ENCODE measurements at regions not wholly inside any gene's neighbourhood (a gene's known extent, or its start where the extent isn't known, plus 50 kb on each side); places are given as distances from the start of the nearest gene placed in this dataset.

DNA sequence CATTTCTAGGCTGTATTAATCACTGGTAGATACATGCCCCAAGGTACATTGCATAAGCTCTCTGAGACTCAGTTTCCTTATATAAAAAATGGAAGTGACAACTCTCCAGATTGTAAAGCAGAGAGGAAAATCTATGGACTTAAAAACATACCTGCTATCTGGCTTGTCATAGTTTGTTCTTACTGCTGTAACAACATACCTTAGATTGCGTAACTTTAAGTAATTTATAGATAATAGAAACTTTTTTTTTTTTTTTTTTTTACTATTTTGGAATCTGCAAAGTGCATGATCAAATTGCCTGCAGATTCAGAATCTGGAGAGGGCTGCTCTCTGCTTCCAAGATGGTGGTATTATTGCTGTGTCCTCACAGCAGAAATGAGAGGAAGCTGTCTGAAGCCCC, 827.7 kb upstream of the BRINP3 start:
- DNase-seq (ENCODE audit: low read depth) = no peak
- H3K4me3 ChIP-seq (ENCODE audit: low read length) = no peak overlapping the region
- TF ChIP-seq, protein P1, sequence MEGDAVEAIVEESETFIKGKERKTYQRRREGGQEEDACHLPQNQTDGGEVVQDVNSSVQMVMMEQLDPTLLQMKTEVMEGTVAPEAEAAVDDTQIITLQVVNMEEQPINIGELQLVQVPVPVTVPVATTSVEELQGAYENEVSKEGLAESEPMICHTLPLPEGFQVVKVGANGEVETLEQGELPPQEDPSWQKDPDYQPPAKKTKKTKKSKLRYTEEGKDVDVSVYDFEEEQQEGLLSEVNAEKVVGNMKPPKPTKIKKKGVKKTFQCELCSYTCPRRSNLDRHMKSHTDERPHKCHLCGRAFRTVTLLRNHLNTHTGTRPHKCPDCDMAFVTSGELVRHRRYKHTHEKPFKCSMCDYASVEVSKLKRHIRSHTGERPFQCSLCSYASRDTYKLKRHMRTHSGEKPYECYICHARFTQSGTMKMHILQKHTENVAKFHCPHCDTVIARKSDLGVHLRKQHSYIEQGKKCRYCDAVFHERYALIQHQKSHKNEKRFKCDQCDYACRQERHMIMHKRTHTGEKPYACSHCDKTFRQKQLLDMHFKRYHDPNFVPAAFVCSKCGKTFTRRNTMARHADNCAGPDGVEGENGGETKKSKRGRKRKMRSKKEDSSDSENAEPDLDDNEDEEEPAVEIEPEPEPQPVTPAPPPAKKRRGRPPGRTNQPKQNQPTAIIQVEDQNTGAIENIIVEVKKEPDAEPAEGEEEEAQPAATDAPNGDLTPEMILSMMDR (conservative IDR thresholded peaks at IDR 0.05; ENCODE audit: low read depth, low read length) = no peak

DNA sequence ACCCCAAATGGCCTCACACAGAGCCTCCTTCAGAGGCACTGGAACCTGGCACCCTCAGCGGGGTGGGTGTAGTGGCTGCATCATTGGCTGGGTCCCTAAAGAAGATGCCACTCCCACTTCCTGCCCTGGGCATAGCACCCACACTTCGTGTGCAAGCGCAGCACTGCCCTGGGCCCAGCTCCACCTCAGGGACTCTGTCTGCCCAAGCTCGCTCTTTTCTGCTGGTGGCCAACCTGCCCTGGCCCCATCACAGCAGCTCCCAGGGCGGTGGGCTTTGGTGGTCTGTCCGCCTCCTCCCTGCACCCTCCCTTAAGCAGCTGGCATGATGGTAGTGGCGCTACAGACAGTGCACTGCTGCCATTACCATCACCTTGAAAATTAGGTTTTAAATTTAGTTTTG, 829.3 kb upstream of the BRINP3 start:
- no peak for DNase-seq (ENCODE audit: low read depth)
- TF ChIP-seq, protein P1 (conservative IDR thresholded peaks at IDR 0.05; ENCODE audit: low read depth, low read length) = no peak
- H3K4me3 ChIP-seq (ENCODE audit: low read length) = no peak overlapping the region

DNA sequence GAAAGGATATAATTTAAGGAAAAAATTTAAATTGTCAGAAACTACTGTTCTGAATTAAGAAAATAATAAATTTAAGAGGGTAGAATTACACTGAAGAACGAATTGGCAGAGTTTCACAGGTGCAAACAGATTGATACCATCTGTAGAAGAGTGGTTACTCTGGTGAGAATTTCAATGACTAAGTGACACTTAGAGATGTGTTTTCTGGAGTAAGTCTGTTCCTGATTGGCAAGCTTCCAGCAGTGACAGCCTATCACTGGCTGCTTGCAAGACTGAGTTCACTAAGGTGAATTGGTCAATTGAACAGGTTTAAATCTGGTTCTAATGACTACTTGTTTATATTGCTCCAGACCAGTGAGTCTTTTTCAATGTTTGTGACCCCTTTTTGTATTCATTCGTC, 838.2 kb upstream of the RGS18 start:
- DNase-seq (ENCODE audit: low read depth) = no peak
- H3K4me3 ChIP-seq (ENCODE audit: low read length) = no peak overlapping the region
- TF ChIP-seq, protein P1 (conservative IDR thresholded peaks at IDR 0.05; ENCODE audit: low read depth, low read length) = no peak

DNA sequence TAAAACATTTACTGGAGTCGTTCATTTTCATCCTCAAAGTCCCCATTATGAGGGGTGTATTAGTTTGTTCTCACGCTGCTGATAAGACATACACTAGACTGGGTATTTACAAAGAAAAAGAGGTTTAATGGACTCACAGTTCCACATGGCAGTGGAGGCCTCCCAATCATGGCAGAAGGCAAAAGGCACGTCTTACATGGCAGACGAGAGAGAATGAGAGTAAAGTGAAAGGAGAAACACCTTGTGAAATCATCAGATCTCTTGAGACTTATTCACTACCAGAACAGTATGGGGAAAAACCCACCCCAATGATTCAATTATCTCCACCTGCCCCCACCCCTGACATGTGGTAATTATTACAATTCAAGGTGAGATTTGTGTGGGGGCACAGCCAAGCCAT, 830.4 kb upstream of the RGS18 start:
- TF ChIP-seq, protein P1 (conservative IDR thresholded peaks at IDR 0.05; ENCODE audit: low read depth, low read length) = no peak
- no peak for DNase-seq (ENCODE audit: low read depth)
- no peak overlapping the region for H3K4me3 ChIP-seq (ENCODE audit: low read length)

DNA sequence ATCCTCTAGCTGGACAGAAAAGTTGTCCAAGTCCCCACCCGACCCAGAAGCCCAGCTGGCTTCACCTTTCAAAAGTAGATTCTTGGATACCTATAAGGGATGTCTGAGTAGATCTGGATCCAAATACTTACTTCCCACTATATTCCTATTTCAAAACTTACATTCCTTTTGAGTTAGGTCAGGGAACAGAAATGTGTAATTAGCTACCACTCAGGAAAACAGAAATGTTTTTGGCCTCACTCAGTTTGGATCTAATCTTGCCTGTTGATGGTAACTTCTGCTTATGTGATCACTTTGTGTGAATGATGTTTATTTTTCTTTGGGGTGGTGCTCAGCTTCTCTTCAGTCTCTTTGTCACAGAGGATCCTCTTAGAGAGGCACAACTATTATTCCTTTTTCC, 814.4 kb upstream of the RGS18 start:
- DNase-seq (ENCODE audit: low read depth) = peak; percentile 21
- TF ChIP-seq, protein P1 (conservative IDR thresholded peaks at IDR 0.05; ENCODE audit: low read depth, low read length) = no peak
- no peak overlapping the region for H3K4me3 ChIP-seq (ENCODE audit: low read length)

DNA sequence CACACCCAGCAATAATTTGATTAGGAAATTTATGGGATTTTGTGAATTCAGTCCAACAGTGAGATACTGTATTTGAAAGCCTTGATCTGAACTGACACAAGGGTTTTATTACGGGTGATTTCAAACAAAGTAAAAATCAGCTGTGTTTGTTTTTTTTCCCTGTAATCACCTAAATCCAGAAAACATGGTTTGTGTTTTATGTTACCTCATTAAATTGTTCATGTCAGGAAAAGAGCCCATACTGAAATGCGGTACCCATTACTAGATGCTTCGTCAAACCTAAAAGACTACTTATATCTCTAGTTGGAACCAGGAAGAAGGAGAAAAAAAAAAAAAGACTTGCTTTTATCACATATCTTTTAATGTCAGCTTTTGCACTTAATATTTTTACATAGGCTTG, 811.9 kb upstream of the RGS18 start:
- DNase-seq (ENCODE audit: low read depth) = no peak
- TF ChIP-seq, protein P1 (conservative IDR thresholded peaks at IDR 0.05; ENCODE audit: low read depth, low read length) = no peak
- H3K4me3 ChIP-seq (ENCODE audit: low read length) = no peak overlapping the region

DNA sequence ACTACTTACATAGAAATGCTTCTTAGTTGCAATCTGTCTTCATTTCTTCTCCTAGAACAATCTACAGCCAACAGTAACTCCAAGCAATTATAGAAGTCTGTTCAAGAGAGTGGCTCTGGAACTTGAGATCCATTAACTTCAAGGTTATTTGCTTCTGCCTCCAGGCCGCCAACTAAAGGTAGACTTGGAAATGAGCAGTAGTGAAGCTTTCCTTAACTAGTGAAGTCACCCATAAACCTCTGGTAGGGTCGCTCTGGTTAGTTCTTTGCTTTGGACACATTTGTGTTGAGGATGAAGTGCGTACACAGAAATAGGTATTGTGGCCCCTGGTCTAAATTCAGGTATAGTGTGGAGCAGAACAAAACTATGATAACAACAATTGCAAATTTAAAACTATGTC, 809.9 kb upstream of the RGS18 start:
- TF ChIP-seq, protein P1 (conservative IDR thresholded peaks at IDR 0.05; ENCODE audit: low read depth, low read length) = no peak
- DNase-seq (ENCODE audit: low read depth) = no peak
- H3K4me3 ChIP-seq (ENCODE audit: low read length) = no peak overlapping the region
